Cardiac fibroblast (primary cell): ENCODE measurements at regions not wholly inside any gene's neighbourhood (a gene's known extent, or its start where the extent isn't known, plus 50 kb on each side); places are given as distances from the start of the nearest gene placed in this dataset.

ENCODE experiments used
- DNase-seq, 2 donors: peaks; one replicate each; pipeline versions ENCODE4 v3.0.0 to v3.0.0-alpha.2; 2010; ENCODE audit warnings: low read depth in 2 of 2
- H3K4me3 ChIP-seq, 2 donors: replicated peaks in 1 of 2; 1 replicate in 1 of 2; 2 replicates in 1 of 2; pipeline ENCODE4 v1.5.1; 2011; ENCODE audit warnings: low read depth in 2 of 2, low read length in 2 of 2, mild to moderate bottlenecking in 2 of 2, moderate library complexity in 1 of 2
- CTCF ChIP-seq: IDR thresholded peaks from one replicate; pipeline ENCODE4 v1.5.1; 2011; ENCODE audit warnings: low read depth, mild to moderate bottlenecking, low read length, inconsistent platforms

- no peak for DNase-seq
- TF ChIP-seq CTCF: no peak
- no peak overlapping the region for H3K4me3 ChIP-seq
Measured at GRCh38 chr7:65317372-65317771, 56.3 kb upstream of the ZNF92 start.

- DNase-seq: no peak
- H3K4me3 ChIP-seq: no peak overlapping the region
- TF ChIP-seq CTCF: no peak
Measured at GRCh38 chr7:65310761-65311160, 62.9 kb upstream of the ZNF92 start.

- no peak overlapping the region for H3K4me3 ChIP-seq
- DNase-seq: no peak
Measured at GRCh38 chr7:65308300-65308678, 65.4 kb upstream of the ZNF92 start.

GRCh38 chr7:65307651-65308299, 65.9 kb upstream of the ZNF92 start:
- TF ChIP-seq CTCF: peak; percentile 80

More at GRCh38 chr7:65308300-65308678, 65.4 kb upstream of the ZNF92 start:
- TF ChIP-seq CTCF: no peak

GRCh38 chr7:65304175-65304574, 69.5 kb upstream of the ZNF92 start:
- no peak overlapping the region for H3K4me3 ChIP-seq
- DNase-seq: no peak
- no peak for TF ChIP-seq CTCF

More at GRCh38 chr7:65307651-65308299, 65.9 kb upstream of the ZNF92 start:
- DNase-seq: peak; percentile 63 to 66
- H3K4me3 ChIP-seq: no peak overlapping the region

- TF ChIP-seq CTCF: no peak
- DNase-seq: no peak
Measured at GRCh38 chr7:65302883-65303282, 70.8 kb upstream of the ZNF92 start.

DNA sequence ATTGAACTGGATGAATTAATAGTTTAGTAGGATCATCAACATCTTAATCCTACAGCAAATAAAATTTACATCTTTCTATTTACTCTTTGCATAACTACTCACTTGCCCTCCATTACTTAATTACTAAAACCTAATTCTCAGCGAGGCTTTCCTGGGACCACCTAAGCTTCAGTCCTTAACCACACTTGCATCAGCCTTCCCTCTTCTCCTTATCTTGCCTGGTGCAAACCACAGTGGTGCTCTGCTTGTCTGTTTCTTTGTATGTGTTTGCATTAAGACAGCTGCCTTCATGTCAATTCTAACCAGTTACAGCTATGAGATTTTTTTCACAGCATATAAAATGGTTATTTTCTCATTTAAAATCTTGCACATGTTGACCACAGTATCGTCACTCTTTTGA, 72.6 kb upstream of the ZNF92 start:
- no peak for TF ChIP-seq CTCF
- no peak for DNase-seq
- no peak overlapping the region for H3K4me3 ChIP-seq

More at GRCh38 chr7:65302883-65303282, 70.8 kb upstream of the ZNF92 start:
- no peak overlapping the region for H3K4me3 ChIP-seq
